ENCODE measurements at regions not wholly inside any gene's neighbourhood (a gene's known extent, or its start where the extent isn't known, plus 50 kb on each side); places are given as distances from the start of the nearest gene placed in this dataset.

- DNase-seq (ENCODE audit: low read depth, low spot score) (no peak), ATAC-seq (no peak)
- no peaks in the 10 kb centered on the region for H3K4me1 ChIP-seq (ENCODE audit: control insufficient read depth in 1 of 2, insufficient read depth in 2 of 2, low read length in 2 of 2)
- no peaks in the 10 kb centered on the region for H3K36me3 ChIP-seq (ENCODE audit: control insufficient read depth in 1 of 2, insufficient read depth in 2 of 2, low read length in 2 of 2)
- H2AFZ ChIP-seq (ENCODE audit: low read depth, low read length, poor library complexity, severe bottlenecking): no peak overlapping the region
- H3K9ac ChIP-seq (ENCODE audit: low read length): no peak overlapping the region
- no peak overlapping the region for H3K4me2 ChIP-seq (ENCODE audit: low read length)
- H3K79me2 ChIP-seq (ENCODE audit: insufficient read depth, low read length): no peaks in the 10 kb centered on the region
- H3K4me3 ChIP-seq (replicated peaks in 1 of 2; ENCODE audit: low read depth in 1 of 2, low read length in 2 of 2): no peak overlapping the region
- no peak overlapping the region for H3K27ac ChIP-seq (ENCODE audit: low read depth, low read length)
- ChIA-PET POLR2A (no interaction called here), RAD21 (ENCODE audit: low non-redundant PET in 1 of 2, low total read pairs in 2 of 2, uncharacterized antibody in 2 of 2, unreplicated experiment in 2 of 2) (no interaction called here), CTCF (no interaction called here)
- TF ChIP-seq, protein P1, sequence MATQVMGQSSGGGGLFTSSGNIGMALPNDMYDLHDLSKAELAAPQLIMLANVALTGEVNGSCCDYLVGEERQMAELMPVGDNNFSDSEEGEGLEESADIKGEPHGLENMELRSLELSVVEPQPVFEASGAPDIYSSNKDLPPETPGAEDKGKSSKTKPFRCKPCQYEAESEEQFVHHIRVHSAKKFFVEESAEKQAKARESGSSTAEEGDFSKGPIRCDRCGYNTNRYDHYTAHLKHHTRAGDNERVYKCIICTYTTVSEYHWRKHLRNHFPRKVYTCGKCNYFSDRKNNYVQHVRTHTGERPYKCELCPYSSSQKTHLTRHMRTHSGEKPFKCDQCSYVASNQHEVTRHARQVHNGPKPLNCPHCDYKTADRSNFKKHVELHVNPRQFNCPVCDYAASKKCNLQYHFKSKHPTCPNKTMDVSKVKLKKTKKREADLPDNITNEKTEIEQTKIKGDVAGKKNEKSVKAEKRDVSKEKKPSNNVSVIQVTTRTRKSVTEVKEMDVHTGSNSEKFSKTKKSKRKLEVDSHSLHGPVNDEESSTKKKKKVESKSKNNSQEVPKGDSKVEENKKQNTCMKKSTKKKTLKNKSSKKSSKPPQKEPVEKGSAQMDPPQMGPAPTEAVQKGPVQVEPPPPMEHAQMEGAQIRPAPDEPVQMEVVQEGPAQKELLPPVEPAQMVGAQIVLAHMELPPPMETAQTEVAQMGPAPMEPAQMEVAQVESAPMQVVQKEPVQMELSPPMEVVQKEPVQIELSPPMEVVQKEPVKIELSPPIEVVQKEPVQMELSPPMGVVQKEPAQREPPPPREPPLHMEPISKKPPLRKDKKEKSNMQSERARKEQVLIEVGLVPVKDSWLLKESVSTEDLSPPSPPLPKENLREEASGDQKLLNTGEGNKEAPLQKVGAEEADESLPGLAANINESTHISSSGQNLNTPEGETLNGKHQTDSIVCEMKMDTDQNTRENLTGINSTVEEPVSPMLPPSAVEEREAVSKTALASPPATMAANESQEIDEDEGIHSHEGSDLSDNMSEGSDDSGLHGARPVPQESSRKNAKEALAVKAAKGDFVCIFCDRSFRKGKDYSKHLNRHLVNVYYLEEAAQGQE (IDR thresholded peaks at IDR 0.05; ENCODE audit: low read depth): no peak
- no peak for TF ChIP-seq YY1 (IDR thresholded peaks at IDR 0.05; ENCODE audit: extremely low read depth, insufficient replicate concordance, low read depth, low read length)
- no peak for TF ChIP-seq ZFX (IDR thresholded peaks at IDR 0.05)
- no peak for TF ChIP-seq POLR2A (IDR thresholded peaks at IDR 0.05; ENCODE audit: borderline replicate concordance, extremely low read depth, insufficient read depth, insufficient read length)
- no peak for TF ChIP-seq TCF7L2 (IDR thresholded peaks at IDR 0.05; ENCODE audit: borderline replicate concordance, extremely low read depth, insufficient read depth, insufficient read length)
- no peak for TF ChIP-seq POLR2AphosphoS5 (IDR thresholded peaks at IDR 0.05; ENCODE audit: low read depth, low read length)
- TF ChIP-seq ZNF274 (IDR thresholded peaks at IDR 0.05; ENCODE audit: low read depth, low read length): no peak
- no peak for TF ChIP-seq ZBTB33 (IDR thresholded peaks at IDR 0.05; ENCODE audit: extremely low read depth, insufficient replicate concordance, low read length)
- no peak for TF ChIP-seq ELF1 (IDR thresholded peaks at IDR 0.05; ENCODE audit: borderline replicate concordance, low read depth)
- TF ChIP-seq, protein P2, sequence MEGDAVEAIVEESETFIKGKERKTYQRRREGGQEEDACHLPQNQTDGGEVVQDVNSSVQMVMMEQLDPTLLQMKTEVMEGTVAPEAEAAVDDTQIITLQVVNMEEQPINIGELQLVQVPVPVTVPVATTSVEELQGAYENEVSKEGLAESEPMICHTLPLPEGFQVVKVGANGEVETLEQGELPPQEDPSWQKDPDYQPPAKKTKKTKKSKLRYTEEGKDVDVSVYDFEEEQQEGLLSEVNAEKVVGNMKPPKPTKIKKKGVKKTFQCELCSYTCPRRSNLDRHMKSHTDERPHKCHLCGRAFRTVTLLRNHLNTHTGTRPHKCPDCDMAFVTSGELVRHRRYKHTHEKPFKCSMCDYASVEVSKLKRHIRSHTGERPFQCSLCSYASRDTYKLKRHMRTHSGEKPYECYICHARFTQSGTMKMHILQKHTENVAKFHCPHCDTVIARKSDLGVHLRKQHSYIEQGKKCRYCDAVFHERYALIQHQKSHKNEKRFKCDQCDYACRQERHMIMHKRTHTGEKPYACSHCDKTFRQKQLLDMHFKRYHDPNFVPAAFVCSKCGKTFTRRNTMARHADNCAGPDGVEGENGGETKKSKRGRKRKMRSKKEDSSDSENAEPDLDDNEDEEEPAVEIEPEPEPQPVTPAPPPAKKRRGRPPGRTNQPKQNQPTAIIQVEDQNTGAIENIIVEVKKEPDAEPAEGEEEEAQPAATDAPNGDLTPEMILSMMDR (IDR thresholded peaks at IDR 0.05 in 2 of 3, conservative IDR thresholded peaks at IDR 0.05 in 1 of 3; ENCODE audit: borderline replicate concordance in 1 of 3, insufficient read depth in 1 of 3, low read depth in 2 of 3, low read length in 2 of 3): no peak
- no peak for TF ChIP-seq FOSL1 (IDR thresholded peaks at IDR 0.05; ENCODE audit: low read depth)
- TF ChIP-seq RAD21 (IDR thresholded peaks at IDR 0.05; ENCODE audit: low read depth): no peak
- no peak for TF ChIP-seq EGR1 (IDR thresholded peaks at IDR 0.05; ENCODE audit: low read depth)
- no peak for TF ChIP-seq CEBPB (IDR thresholded peaks at IDR 0.05; ENCODE audit: low read depth)
- TF ChIP-seq CBX3 (IDR thresholded peaks at IDR 0.05; ENCODE audit: low read depth): no peak
- TF ChIP-seq EZH2 (IDR thresholded peaks at IDR 0.05): no peak
- TF ChIP-seq ATF3 (IDR thresholded peaks at IDR 0.05): no peak
- no peaks in the 10 kb centered on the region for H3K9me2 ChIP-seq (ENCODE audit: insufficient read depth)
- no TSS peak for BruUV-seq (replicated peaks)
- no peaks in the 10 kb centered on the region for H4K20me1 ChIP-seq (ENCODE audit: insufficient read depth)
- no peaks in the 10 kb centered on the region for H3K9me3 ChIP-seq (ENCODE audit: control insufficient read depth in 1 of 2, insufficient read depth in 1 of 2, low read depth in 1 of 2, low read length in 2 of 2)
- H3K27me3 ChIP-seq (ENCODE audit: insufficient read depth, low read length): no peaks in the 10 kb centered on the region
- intact Hi-C loops (cut with micrococcal nuclease): no loop called here
Measured at GRCh38 chrX:39625810-39626209, 471.9 kb downstream of the BCOR start.

All from HCT116 (cell line).